Cerebellar nuclear complex (tissue), 1 donor: ENCODE measurements at regions not wholly inside any gene's neighbourhood (a gene's known extent, or its start where the extent isn't known, plus 50 kb on each side); places are given as distances from the start of the nearest gene placed in this dataset.

ENCODE experiments used
- DNase-seq, 2 experiments: peaks; one replicate each; lab custom pipeline; 2025; lab: John Stamatoyannopoulos, UW

DNA sequence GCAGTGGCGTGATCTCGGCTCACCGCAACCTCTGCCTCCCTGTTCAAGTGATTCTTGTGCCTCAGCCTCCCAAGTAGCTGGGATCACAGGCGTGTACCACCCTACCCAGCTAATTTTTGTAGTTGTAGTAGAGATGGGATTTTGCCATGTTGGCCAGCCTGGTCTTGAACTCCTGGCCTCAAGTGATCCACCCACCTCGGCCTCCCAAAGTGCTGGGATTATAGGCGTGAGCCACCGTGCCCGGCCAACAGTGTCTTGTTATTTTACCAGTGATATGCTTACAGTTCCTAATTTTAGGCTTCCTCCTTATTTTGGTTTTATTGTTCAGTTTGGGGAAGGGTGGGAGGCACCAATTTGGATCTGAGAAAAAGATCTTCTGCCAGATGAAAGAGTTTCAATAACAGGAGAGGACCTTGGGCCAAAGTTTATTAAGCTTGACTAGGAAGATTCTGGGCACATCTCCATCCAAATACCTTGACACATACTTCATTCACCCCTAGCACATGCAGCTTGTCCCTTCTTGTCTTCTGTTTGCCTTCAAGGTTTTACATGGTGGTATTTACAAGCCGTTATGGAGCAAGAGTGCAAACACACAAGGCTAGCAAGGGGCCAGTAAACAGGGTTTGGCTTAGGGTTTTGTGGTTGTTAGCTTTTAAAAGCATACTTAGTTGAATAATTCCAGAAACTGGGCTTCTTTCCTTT lies 168.1 kb upstream of the DMRT1 start:
- no peak for DNase-seq

DNA sequence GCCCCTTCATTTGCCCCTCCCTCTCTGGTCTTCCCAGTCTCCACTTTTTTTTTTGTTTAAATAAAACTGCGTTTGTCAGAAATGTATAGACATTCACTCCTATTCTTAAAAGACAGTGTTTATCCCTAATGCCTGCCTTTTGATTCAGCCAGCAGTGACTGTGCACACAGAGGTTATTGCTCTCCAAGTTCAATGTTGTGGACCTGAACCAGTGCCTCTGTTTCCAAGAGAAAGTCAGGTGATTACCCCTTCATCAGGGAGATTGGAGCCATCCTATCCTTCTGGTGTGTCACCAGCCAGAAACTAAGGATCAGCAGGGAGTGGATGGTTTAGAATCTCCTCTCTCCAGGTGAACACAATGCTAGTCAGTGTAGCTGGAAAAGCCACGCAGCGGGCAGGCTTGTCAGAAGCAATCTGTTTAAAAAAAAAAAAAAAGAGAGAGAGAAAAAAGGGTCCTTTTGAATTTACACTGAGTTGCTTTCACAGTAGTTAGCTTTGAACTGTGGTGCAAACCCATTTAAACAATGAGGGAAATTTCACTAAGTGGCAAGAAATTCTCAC lies 167.5 kb upstream of the DMRT1 start:
- DNase-seq: no peak

DNA sequence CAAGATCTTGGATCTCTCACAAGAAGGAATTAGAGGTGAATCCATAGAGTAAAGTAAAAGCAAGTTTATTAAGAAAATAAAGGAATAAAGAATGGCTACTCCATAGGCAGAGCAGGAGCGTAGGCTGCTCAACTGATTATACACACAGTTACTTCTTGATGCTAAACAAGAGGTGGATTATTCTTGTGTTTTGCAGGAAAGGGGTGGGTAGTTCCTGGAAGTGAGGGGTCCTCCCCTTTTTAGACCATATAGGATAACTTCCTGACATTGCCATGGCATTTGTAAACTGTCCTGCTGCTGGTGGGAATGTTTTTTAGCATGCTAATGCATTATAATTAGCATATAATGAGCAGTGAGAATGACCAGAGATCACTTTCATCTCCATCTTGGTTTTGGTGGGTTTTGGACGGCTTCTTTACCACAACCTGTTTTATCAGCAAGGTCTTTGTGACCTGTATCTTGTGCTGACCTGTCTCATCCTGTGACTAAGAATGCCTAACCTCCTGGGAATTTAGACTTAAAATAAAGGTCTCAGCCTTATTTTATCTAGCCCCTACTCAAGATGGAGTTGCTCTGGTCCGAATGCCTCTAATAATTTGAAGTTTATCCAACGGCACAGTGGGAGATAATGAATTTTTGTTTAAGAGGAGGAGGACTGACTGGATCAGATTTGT lies 165.7 kb upstream of the DMRT1 start:
- no peak for DNase-seq

DNA sequence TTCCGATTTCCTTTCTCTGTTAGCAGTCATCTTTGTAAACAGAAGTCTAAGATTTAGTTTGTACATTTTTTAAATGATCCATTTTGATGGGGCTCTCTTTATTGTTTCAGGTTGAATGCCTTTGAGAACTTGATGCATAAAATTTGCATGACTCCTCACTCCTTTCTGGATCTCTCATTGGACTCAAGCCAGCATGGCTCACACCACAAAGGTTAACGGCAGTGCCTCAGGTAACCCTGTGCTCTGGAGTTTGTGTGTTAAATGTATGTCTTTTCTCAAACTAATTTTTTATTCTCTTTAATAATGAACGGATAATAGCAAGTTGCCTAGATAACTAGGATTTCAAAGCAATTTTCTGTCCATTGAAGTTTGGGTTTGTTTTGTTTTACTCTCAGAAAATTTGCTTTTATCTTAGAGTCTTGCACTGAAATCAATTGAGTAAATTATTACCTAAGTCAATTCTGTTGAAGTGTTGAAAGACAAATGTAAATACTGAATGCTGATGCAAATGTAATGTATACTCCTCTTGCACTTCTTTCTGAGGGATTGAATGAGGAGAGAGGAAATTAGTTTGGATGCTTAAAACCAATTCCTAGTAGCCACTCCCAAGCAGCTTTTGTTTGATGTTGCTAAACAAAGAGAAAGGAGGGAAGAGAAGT lies 164.6 kb upstream of the DMRT1 start:
- no peak for DNase-seq

DNA sequence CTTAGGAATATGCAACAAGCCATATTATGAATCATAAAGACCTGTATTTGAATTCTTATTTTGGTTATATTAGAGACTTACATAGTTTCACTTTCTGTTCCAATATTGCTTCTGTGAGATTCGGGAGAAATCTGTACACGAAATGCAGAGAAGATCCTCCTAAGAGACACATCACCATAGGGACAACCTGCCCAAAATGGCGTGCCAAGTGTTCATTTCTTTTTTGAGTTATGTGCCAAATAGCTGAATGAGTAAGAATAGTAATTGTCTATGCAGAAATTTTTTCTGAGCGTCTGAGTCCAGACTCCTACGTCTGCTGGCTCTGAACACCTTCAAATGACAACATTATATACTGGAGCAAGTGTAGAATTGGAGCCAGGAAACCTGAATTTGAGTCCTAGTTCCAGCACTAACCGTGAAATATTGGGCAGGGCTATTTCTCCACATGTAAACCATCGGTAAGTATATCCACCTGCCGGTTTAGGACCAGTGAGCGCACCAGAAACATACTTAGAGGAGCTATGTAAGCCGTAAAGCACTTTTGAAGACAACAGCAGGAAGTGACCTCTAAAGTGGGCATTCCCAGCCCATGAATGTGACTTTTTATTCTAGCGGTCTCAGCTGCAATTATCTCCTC lies 163.9 kb upstream of the DMRT1 start:
- DNase-seq: no peak

DNA sequence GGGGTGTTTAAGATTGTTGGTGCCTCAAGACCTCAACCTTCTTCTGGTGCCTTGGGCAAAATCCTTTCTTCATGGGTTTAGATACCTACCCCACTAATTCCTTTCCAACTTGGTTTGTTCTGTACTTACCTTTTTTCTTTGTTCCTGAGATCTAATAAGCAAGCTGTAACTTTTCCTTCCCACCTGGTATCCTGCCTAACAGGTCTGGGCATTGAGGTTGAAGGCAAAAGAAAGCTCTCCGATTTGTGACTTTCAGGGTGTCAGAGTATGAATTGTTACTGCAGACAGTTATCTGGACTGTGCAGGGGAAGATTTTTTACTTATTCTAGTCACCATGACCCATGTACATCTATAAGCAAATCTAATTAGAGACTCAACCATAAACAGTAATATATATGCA lies 162.6 kb upstream of the DMRT1 start:
- no peak for DNase-seq

DNA sequence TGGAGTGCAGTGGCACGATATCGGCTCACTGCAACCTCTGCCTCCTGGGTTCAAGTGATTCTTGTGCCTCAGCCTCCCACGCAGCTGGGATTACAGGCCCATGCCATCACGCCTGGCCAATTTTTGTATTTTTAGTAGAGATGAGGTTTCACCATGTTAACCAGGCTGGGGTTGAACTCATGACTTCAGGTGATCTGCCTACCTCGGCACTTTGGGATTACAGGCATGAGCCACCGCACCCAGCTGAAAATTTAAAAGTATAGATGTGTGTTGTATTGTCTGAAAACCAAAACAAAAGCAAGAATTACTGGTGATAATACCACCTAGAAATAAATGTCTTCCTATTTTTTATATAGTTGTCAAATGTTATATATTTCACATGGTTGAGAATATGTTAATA lies 162.0 kb upstream of the DMRT1 start:
- DNase-seq: no peak

DNA sequence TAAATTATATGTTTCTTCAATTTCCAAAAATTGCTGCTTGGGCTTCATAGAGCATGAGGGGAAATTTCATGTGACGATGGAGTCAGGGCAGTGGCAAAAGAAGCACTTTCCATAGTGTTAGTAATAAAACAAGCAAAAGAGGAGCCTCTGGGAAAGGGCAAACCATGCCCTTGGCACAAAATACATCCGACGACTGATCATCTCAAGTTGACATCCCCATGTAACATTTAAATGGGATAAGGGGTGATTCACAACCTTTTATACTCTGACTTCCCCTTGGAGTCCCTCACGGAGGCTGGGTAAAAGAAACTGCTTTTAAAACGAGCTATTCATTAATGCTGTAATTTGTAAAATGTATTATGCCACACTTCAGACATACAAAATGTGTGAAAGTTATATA lies 161.4 kb upstream of the DMRT1 start:
- DNase-seq: no peak

DNA sequence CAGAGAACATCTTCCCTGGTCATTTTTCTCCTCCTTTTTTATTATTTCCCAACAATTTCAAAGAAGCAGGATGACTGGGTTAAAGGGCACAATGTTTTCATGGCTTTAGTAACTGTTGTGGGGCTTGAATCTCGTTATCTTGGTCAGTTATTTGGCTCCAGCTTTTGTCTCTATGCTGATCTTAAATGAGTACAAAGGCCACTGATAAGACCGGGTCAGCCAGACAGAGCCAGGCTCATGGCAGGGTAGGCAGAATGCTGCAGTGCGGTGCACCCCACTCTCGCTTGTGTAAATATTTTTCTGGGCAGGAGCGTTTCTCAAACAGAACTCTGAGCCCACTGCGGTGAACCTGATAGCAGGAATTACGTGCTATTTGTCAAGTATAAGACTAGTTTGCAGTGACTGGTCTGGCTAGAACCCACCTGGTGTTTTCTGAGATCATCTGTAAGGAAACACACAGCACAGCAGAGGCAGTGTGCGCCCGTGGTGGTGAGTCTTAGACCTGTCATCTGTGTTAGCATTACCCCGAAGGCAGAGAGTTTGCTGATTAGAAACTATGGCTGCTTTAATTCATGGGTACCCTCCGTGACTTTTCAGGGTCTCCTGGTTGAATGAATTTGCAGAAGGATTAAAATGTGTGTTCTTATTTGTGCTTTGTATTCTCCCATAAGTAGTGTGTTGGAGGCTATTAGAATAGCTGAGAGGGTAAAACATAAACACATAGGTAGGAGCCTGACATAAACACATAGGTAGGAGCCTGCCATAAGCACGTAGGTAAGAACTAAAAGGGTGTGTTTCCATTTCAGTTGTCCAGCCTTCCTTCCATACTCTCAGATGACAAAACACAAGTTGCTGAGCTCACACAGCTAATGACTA lies 158.6 kb upstream of the DMRT1 start:
- DNase-seq: no peak

DNA sequence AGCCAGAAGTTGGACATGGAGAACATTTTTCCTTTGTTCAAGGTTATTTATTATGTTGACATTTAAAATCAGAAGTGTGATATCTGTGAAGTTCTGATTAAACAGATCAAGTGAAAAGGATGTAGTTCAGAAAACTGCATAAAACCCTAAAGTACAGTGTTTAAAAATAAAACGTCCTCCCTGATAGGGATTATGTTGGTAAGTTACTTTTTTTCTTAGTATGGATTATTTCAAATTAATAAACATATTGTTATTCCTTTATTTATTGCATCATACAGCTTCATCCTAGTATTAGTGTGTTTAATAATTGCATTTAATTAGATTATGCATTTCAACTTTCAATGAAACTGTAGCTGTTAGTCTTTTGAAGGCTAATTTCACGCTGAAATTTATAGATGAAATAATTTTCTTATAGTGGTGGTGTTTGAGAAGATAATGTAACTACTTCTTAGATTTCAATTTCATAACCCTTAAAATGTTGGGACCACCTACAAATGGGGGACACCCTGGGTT lies 157.9 kb upstream of the DMRT1 start:
- no peak for DNase-seq

DNA sequence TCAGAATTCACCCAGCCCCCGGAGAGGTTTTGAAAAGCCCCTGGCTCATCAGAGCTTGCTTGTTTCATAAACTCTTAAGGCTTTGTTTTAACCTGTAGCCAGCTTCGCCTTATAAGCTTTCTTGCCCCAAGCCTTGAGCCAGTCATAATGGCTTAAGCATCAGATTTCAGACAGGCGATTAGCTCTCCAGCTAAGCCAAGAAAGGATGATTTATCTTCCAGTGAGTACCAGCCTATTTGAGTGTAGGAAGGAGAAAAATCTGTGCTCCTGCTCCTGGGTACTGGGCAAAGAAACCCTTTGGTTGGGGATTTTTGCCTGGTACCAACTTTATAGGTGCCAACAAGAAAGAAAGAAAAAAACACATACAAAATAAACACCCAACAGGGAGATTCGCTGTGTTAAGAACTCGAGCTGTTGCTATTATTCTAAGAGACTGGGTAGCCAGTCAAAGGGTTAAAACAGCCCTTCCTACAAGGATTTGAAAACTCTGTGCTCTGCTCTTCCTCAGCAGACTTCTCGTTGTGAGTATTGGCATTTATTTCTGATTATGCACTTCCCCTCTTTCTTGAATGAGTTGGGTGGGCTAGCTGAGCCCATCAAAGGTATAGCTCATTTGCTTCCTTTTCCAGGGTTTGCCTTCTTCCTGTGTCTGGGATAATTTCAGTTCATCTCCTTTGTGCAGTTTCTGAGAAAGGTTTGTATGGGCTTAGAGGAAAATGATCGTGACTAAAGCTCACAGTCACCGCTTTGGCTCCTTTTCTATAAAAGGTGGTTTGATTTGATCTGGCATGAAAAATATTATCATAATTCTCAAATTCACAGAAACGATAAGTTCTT lies 157.2 kb upstream of the DMRT1 start:
- DNase-seq: no peak

DNA sequence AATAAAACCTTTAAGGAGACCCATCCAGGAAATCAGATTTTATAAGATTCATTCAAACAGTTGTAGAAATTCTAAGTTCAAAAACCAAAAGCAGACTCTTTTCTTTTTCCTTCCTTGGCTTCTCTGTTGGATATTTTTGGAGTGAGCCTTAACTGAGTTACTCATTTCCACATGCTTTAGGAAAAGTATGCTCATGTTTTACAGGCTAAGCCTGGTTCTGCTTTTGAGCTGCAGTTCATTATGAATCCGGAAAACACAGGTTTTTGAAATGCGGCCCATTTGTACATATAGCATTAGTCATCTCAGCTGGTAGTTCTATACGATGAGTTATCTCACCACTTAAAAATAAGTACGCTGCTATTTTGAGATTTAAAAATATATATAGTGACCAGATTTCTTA lies 156.6 kb upstream of the DMRT1 start:
- DNase-seq: no peak

DNA sequence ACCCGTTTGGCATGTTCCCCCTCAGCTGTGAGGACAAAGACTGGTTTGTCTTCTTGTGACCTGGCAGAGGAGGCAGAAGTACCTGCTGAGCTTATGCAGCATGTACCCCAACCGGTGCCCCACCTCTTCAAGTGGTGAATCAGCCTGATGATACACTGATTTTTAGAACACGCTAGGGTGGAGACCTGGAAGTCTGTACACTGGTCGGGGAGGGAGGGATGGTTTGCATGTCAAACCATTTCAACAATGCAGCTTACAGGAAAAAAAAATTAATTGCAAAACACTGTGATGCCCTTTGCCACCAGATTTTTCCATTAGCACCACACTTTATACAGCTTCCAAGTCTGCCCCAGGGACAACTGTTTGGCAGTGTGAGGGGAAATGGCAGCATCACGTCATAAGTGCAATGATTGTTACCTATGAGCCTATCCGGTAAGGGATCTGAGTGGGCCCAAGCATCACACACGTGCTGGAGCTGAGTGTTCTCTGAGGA lies 155.1 kb upstream of the DMRT1 start:
- DNase-seq: no peak

DNA sequence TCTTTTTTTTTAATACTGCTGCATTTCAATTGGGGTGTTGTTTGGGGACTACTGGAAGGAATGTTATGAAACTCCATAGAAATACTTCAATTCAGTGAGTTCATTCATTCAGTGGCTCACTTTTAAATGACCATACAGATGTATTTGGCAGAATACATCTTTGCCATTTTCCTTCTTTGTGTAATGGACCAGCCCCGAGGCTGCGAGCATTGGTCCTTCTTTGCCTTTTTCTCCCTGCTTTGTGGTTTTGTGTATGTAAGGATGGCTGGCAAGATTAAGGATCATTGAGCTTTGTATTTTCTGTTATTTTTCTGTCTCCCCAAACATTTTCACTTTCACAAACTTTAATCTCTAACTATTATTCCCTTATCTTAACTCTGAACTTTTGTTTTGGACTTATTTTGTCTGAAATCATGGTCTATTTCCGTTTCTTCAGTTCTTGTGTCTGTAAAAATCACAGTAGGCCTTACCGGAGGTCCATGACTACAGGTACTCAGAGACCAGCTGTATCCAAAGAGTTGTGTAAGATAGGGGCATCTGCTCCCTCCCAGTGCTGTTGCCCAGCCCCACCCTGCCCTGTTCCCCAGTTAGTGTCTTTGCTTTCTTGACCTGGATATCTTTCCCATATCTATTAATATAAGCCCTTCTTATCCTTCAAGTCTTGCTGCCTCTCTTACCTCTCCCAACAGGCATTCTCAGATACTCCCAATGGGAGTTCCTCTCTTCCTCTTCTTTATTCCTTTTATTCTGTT lies 154.3 kb upstream of the DMRT1 start:
- DNase-seq: no peak

DNA sequence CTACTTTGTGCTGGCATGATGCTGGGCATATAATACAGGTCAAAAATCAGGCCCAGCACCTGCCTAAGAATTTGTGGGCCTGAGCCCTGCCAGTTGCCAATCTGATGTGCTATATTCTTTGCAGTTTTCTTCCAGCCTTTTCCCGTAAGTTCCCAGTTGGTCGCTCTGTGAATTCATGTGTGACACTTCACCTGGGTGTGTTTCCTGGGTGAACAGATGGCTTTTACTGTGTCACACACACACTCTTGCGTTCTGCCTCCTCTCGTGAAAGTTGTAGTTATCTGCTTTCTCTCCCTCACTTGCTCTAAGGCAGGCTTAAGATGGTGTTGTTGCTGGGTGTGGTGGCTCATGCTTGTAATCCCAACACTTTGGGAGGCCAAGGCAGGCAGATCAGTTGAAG lies 153.5 kb upstream of the DMRT1 start:
- no peak for DNase-seq

DNA sequence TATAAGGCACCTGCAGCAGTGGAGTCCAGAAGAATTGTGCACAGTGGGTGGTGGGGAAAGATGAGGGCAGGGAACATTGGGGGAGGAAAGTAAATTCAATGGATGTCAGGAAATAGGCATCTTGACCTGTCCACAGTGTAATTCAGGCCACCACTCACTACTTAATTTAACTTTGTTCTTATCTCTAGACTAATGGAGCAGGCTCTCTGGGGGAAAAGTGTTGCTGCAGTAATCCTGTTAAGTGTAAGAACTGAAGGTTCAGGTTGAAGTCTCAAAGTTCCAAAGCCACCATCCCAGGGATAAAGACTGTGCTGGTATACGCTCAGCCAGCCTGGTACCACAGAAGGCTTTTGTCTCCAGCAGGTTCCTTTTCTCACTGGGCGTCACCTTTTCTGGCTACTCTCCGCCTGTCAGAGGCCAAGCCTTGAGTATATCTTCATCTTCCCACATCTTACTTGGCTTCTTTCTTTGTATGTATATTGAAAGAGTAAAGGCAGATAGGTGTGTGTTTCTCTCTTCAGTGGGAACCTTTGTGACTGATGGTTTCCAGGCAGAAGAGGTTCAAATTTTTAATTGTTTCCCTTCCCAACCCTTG lies 150.9 kb upstream of the DMRT1 start:
- no peak for DNase-seq

DNA sequence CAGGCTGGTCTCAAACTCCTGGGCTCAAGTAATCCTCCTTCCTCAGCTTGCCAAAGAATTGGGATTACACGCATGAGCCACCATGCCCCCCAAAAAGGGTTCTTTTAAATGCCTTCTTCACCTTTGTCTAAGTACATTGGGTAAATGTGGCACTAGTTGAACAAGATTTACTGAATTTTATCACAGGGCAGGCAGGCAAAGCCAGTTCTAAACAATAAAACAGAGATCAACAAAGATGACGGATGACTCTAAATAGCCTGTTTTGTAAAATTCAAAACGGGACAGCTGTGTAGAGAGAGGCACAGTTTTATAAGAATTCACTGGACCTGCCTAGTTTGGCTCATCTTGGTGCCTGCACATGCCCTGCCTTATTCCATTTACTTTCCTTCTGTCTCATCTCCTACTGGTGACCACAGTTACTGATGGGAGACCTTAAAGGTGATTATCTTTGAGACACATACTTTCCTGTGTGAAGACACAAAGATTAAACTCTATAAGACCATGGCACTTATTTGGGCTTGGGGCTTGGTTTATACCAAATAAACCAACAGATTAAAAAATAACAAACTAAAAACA lies 149.6 kb upstream of the DMRT1 start:
- DNase-seq: no peak

DNA sequence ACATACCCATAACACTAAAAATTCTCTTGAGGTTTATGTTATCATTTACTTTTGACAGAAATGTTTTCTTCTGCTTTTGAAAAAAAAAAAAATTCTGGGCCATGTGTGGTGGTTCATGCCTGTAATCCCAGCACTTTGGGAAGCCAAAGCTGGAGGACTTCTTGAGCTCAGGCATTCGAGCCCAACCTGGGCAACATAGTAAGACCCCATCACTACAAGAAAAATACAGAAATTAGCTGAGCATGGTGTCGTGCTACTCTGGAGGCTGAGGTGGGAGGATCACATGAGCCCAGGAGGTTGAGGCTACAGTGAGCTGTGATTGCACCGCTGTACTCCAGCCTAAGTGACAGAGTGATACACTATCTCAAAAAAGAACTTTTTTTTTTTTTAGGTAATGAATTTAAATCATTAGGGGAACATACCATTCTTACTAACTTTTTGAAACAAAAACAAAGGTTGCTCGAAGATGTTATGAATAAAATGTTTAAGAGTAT lies 148.8 kb upstream of the DMRT1 start:
- no peak for DNase-seq
